Epidermal melanocyte (primary cell): ENCODE measurements at regions not wholly inside any gene's neighbourhood (a gene's known extent, or its start where the extent isn't known, plus 50 kb on each side); places are given as distances from the start of the nearest gene placed in this dataset.

Experiments
- DNase-seq: peaks from one replicate; pipeline ENCODE4 v3.0.0; 2011; ENCODE audit warnings: low spot score; ENCODE audit not compliant: insufficient read length

GRCh38 chr3:194738254-194739093 is 52.8 kb downstream of the FAM43A start:
- DNase-seq: peak; percentile 65

GRCh38 chr3:194739498-194740284 is 54.0 kb downstream of the FAM43A start:
- no peak for DNase-seq

GRCh38 chr3:194740859-194741491 is 55.3 kb downstream of the FAM43A start:
- DNase-seq: no peak

- DNase-seq: no peak
Measured at GRCh38 chr3:194741916-194742315, 56.2 kb downstream of the FAM43A start.

- no peak for DNase-seq
Measured at GRCh38 chr3:194744826-194745225, 59.1 kb downstream of the FAM43A start.

- DNase-seq: no peak
Measured at GRCh38 chr3:194745422-194746184, 59.9 kb downstream of the FAM43A start.

GRCh38 chr3:194748225-194748624 is 62.5 kb downstream of the FAM43A start:
- no peak for DNase-seq

- DNase-seq: no peak
Measured at GRCh38 chr3:194749631-194750490, 64.2 kb downstream of the FAM43A start.

GRCh38 chr3:194750491-194750828 is 64.8 kb downstream of the FAM43A start:
- no peak for DNase-seq

GRCh38 chr3:194755671-194756459 is 70.2 kb downstream of the FAM43A start:
- DNase-seq: no peak

- DNase-seq: no peak
Measured at GRCh38 chr3:194756460-194756779, 70.7 kb downstream of the FAM43A start.

GRCh38 chr3:194756791-194757325 is 71.2 kb downstream of the FAM43A start:
- no peak for DNase-seq

GRCh38 chr3:194757647-194758061 is 72.0 kb downstream of the FAM43A start:
- DNase-seq: no peak

GRCh38 chr3:194758716-194759115 is 73.0 kb downstream of the FAM43A start:
- no peak for DNase-seq

GRCh38 chr3:194760494-194761137 is 74.9 kb downstream of the FAM43A start:
- DNase-seq: no peak

- no peak for DNase-seq
Measured at GRCh38 chr3:194761384-194761783, 75.7 kb downstream of the FAM43A start.

GRCh38 chr3:194766845-194767244 is 81.2 kb downstream of the FAM43A start:
- no peak for DNase-seq

GRCh38 chr3:194767446-194768207 is 81.9 kb downstream of the FAM43A start:
- no peak for DNase-seq
